ENCODE measurements at regions not wholly inside any gene's neighbourhood (a gene's known extent, or its start where the extent isn't known, plus 50 kb on each side); places are given as distances from the start of the nearest gene placed in this dataset.

DNA sequence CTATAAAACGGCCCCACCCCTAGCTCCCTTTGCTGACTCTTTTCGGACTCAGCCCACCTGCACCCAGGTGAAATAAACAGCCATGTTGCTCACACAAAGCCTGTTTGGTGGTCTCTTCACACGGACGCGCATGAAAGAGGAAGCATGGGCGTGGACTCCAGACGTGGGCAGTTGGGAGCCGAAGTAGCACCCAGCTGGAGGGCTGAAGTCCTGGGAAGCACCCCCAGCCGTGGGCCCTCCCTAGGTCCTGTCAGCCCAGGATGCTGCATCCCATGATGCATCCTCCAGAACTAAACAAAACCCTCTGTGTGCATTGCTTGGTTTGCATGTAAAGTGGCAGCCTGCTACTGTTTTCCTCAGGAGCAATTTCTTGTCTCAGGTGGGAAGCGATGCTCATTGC, 62.1 kb upstream of the CFAP46 start:
- Histone ChIP-seq H3K36me3 (replicated peaks; ENCODE audit: insufficient read depth, low read depth) (no peaks in the 10 kb centered on the region), H3K4me3 (no peak overlapping the region), H3K79me2 (no peaks in the 10 kb centered on the region), H4K20me1 (ENCODE audit: insufficient read depth, poor library complexity, severe bottlenecking) (no peaks in the 10 kb centered on the region), H3K27ac (no peak overlapping the region), H3K4me1 (ENCODE audit: insufficient read depth) (peaks cover 5% of the 10 kb centered on the region), H3K9me2 (replicated peaks; ENCODE audit: insufficient read depth) (no peaks in the 10 kb centered on the region), H3K27me3 (no peaks in the 10 kb centered on the region), H3K4me2 (no peak overlapping the region), H3K9me3 (ENCODE audit: low read depth) (no peaks in the 10 kb centered on the region), H2AFZ (no peak overlapping the region)
- whole genome bisulfite sequencing (ENCODE audit: low lambda C conversion rate, missing lambda C conversion rate): 86% methylated on average over 10 of the region's 10 CpGs
- TF ChIP-seq EZH2 (IDR thresholded peaks at IDR 0.05; ENCODE audit: borderline replicate concordance): no peak
- TF ChIP-seq CTCF (IDR thresholded peaks at IDR 0.05; ENCODE audit: poor library complexity): no peak
- no peak for TF ChIP-seq EZH2phosphoT487 (IDR thresholded peaks at IDR 0.05; ENCODE audit: low read depth, severe bottlenecking, unreplicated experiment)
- no peak for DNase-seq (ENCODE audit: low spot score)

DNA sequence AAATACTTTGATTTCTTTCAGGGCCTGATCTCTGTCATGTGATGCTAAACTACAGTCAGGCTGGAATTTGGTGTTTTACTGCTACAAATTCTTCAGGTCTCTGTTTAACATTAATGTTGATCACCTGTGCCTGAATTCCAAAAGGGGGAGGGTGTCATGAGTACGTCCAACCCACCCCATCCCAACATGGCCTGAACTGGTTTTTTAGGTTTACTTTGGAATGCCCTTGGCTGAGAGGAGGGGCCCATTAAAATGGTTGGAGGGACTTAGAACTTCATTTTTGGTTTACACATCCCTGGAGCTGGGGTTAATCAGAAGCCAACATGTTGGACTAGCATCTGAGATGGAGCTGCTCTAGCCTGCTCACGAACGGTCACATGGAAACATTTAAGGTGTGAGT, 60.8 kb upstream of the CFAP46 start:
- Histone ChIP-seq H3K4me1 (ENCODE audit: insufficient read depth) (no peaks in the 10 kb centered on the region), H3K79me2 (no peaks in the 10 kb centered on the region), H3K27ac (no peak overlapping the region), H3K9me2 (replicated peaks; ENCODE audit: insufficient read depth) (no peaks in the 10 kb centered on the region), H3K4me2 (no peak overlapping the region), H4K20me1 (ENCODE audit: insufficient read depth, poor library complexity, severe bottlenecking) (no peaks in the 10 kb centered on the region), H3K27me3 (no peaks in the 10 kb centered on the region), H3K4me3 (no peak overlapping the region), H3K36me3 (replicated peaks; ENCODE audit: insufficient read depth, low read depth) (no peaks in the 10 kb centered on the region), H3K9me3 (ENCODE audit: low read depth) (no peaks in the 10 kb centered on the region), H2AFZ (no peak overlapping the region)
- TF ChIP-seq EZH2phosphoT487 (IDR thresholded peaks at IDR 0.05; ENCODE audit: low read depth, severe bottlenecking, unreplicated experiment) (no peak), CTCF (IDR thresholded peaks at IDR 0.05; ENCODE audit: poor library complexity) (no peak), EZH2 (IDR thresholded peaks at IDR 0.05; ENCODE audit: borderline replicate concordance) (no peak)
- DNase-seq (ENCODE audit: low spot score): no peak
- WGBS (ENCODE audit: low lambda C conversion rate, missing lambda C conversion rate): 55% methylated on average over 3 of the region's 3 CpGs

DNA sequence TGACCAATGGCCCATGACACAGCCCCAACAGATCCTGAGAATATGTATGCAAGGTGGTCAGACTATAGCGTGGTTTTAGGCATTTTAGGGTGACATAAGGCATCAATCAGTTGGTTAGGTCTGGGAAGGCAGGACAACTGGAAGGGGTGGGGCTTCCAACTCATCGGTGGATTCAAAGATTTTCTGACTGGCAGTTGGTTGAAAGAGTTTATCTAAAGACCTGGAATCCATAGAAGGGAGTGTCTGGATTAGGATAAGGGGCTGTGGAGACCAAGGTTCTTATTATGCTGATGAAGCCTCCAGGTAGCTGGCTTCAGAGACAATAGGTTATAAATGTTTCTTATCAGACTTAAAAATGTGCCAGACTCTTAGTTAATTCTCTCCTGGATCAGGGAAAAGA, 60.3 kb upstream of the CFAP46 start:
- no peaks in the 10 kb centered on the region for H3K9me3 ChIP-seq (ENCODE audit: low read depth)
- H3K9me2 ChIP-seq (replicated peaks; ENCODE audit: insufficient read depth): no peaks in the 10 kb centered on the region
- no peak overlapping the region for H2AFZ ChIP-seq
- no peak overlapping the region for H3K27ac ChIP-seq
- no peaks in the 10 kb centered on the region for H3K27me3 ChIP-seq
- no peak overlapping the region for H3K4me2 ChIP-seq
- 32% methylated on average over 2 of the region's 2 CpGs for WGBS (ENCODE audit: low lambda C conversion rate, missing lambda C conversion rate)
- no peaks in the 10 kb centered on the region for H4K20me1 ChIP-seq (ENCODE audit: insufficient read depth, poor library complexity, severe bottlenecking)
- TF ChIP-seq CTCF (IDR thresholded peaks at IDR 0.05; ENCODE audit: poor library complexity): no peak
- TF ChIP-seq EZH2phosphoT487 (IDR thresholded peaks at IDR 0.05; ENCODE audit: low read depth, severe bottlenecking, unreplicated experiment): no peak
- H3K79me2 ChIP-seq: no peaks in the 10 kb centered on the region
- no peaks in the 10 kb centered on the region for H3K36me3 ChIP-seq (replicated peaks; ENCODE audit: insufficient read depth, low read depth)
- no peaks in the 10 kb centered on the region for H3K4me1 ChIP-seq (ENCODE audit: insufficient read depth)
- no peak overlapping the region for H3K4me3 ChIP-seq
- no peak for DNase-seq (ENCODE audit: low spot score)

GRCh38 chr10:133001114-133001513, 58.7 kb upstream of the CFAP46 start:
- no peak for DNase-seq (ENCODE audit: low spot score)
- H3K27me3 ChIP-seq: no peaks in the 10 kb centered on the region
- 93% methylated on average over 12 of the region's 12 CpGs for WGBS (ENCODE audit: low lambda C conversion rate, missing lambda C conversion rate)
- no peak overlapping the region for H3K27ac ChIP-seq
- H3K36me3 ChIP-seq (replicated peaks; ENCODE audit: insufficient read depth, low read depth): no peaks in the 10 kb centered on the region
- H3K9me3 ChIP-seq (ENCODE audit: low read depth): no peaks in the 10 kb centered on the region
- H4K20me1 ChIP-seq (ENCODE audit: insufficient read depth, poor library complexity, severe bottlenecking): no peaks in the 10 kb centered on the region
- no peak overlapping the region for H3K4me3 ChIP-seq
- no peak overlapping the region for H2AFZ ChIP-seq
- H3K4me2 ChIP-seq: no peak overlapping the region
- TF ChIP-seq EZH2 (IDR thresholded peaks at IDR 0.05; ENCODE audit: borderline replicate concordance) (no peak), EZH2phosphoT487 (IDR thresholded peaks at IDR 0.05; ENCODE audit: low read depth, severe bottlenecking, unreplicated experiment) (no peak), CTCF (IDR thresholded peaks at IDR 0.05; ENCODE audit: poor library complexity) (no peak)
- no peaks in the 10 kb centered on the region for H3K79me2 ChIP-seq
- no peaks in the 10 kb centered on the region for H3K9me2 ChIP-seq (replicated peaks; ENCODE audit: insufficient read depth)
- H3K4me1 ChIP-seq (ENCODE audit: insufficient read depth): no peaks in the 10 kb centered on the region

All from hepatocyte (in vitro differentiated cells).